Body of pancreas (tissue), 4 donors: ENCODE measurements at regions not wholly inside any gene's neighbourhood (a gene's known extent, or its start where the extent isn't known, plus 50 kb on each side); places are given as distances from the start of the nearest gene placed in this dataset.

ENCODE experiments used
- ATAC-seq: fragments of 150-250 bp; one replicate; pipeline ENCODE4 v1.9.1; 2016
- DNase-seq, 4 donors: peaks; one replicate each; pipeline ENCODE4 v3.0.0-alpha.2; 2019
- H3K27ac ChIP-seq, 4 donors: fragments of 200-600 bp; sonication (generic); 1 replicate in 3 of 4; 2 replicates in 1 of 4; pipeline versions ENCODE4 v1.5.1 to v1.6.1; 2016 to 2019; ENCODE audit warnings: mild to moderate bottlenecking in 1 of 4, mixed read lengths in 1 of 4, moderate library complexity in 1 of 4
- H3K27me3 ChIP-seq, 2 donors: fragments of 200-600 bp; sonication (generic); one replicate each; pipeline ENCODE4 v1.6.0; 2016; ENCODE audit warnings: mild to moderate bottlenecking in 1 of 2
- H3K36me3 ChIP-seq, 2 donors: fragments of 200-600 bp; sonication (generic); replicated peaks in 1 of 2; 2 replicates each; pipeline ENCODE4 v1.5.1; 2016; ENCODE audit warnings: low read depth in 2 of 2; ENCODE audit not compliant: insufficient read depth in 1 of 2
- H3K4me1 ChIP-seq: fragments of 200-600 bp; sonication (generic); one replicate; pipeline ENCODE4 v1.6.0; 2016
- H3K4me3 ChIP-seq, 2 donors: fragments of 200-600 bp; sonication (generic); 1 replicate in 1 of 2; 2 replicates in 1 of 2; pipeline ENCODE4 v1.5.1; 2016 to 2019
- H3K9me3 ChIP-seq, 3 donors: fragments of 200-600 bp; sonication (generic); 1 replicate in 2 of 3; 2 replicates in 1 of 3; pipeline ENCODE4 v1.5.1; 2016
- POLR2A ChIP-seq, 3 donors: fragments of 450-650 bp; IDR thresholded peaks; one replicate each; pipeline ENCODE4 v1.6.1; 2016; ENCODE audit warnings: antibody characterized with exemption in 3 of 3, mild to moderate bottlenecking in 2 of 3
- WGBS, 2 donors: methylation state at CpG; one replicate each; pipeline ENCODE4 v1.1.5; 2017; 5-methylcytosine and 5-hydroxymethylcytosine counted together
- intact Hi-C: fragments of 100-400 bp; cut with DNase I; formaldehyde crosslinking; loops from one replicate; pipeline ENCODE4 v1.15.1; 2023
- TF ChIP-seq, protein P1 (sequence below), 7 experiments: fragments of 450-650 bp in 4 of 7; fragments of 200-600 bp in 3 of 7; sonication (generic) in 3 of 7; IDR thresholded peaks; one replicate each; pipeline ENCODE4 v1.5.1; 2016 to 2019; ENCODE audit warnings: antibody characterized with exemption in 7 of 7

GRCh38 chr3:34868935-34869334 is 770.4 kb upstream of the ARPP21 start:
- 39 to 55% methylated on average over 1 of the region's 1 CpG for WGBS, 2 donors
- Histone ChIP-seq H3K9me3 (no peaks in the 10 kb centered on the region), H3K4me3 (no peak overlapping the region), H3K27me3 (no peaks in the 10 kb centered on the region), H3K27ac (no peak overlapping the region), H3K4me1 (no peaks in the 10 kb centered on the region), H3K36me3 (no peaks in the 10 kb centered on the region)
- ATAC-seq (no peak), DNase-seq (no peak)
- intact Hi-C loops: no loop called here
- TF ChIP-seq POLR2A (IDR thresholded peaks at IDR 0.05): no peak
- TF ChIP-seq, protein P1, sequence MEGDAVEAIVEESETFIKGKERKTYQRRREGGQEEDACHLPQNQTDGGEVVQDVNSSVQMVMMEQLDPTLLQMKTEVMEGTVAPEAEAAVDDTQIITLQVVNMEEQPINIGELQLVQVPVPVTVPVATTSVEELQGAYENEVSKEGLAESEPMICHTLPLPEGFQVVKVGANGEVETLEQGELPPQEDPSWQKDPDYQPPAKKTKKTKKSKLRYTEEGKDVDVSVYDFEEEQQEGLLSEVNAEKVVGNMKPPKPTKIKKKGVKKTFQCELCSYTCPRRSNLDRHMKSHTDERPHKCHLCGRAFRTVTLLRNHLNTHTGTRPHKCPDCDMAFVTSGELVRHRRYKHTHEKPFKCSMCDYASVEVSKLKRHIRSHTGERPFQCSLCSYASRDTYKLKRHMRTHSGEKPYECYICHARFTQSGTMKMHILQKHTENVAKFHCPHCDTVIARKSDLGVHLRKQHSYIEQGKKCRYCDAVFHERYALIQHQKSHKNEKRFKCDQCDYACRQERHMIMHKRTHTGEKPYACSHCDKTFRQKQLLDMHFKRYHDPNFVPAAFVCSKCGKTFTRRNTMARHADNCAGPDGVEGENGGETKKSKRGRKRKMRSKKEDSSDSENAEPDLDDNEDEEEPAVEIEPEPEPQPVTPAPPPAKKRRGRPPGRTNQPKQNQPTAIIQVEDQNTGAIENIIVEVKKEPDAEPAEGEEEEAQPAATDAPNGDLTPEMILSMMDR (IDR thresholded peaks at IDR 0.05): no peak

- H3K36me3 ChIP-seq: no peaks in the 10 kb centered on the region
- WGBS, 2 donors: 76 to 86% methylated on average over 1 of the region's 1 CpG
- ATAC-seq: no peak
- H3K9me3 ChIP-seq: no peaks in the 10 kb centered on the region
- TF ChIP-seq POLR2A (IDR thresholded peaks at IDR 0.05): no peak
- TF ChIP-seq, protein P1 (IDR thresholded peaks at IDR 0.05): no peak
- intact Hi-C loops: no loop called here
- no peak overlapping the region for H3K4me3 ChIP-seq
- DNase-seq: no peak
- H3K27ac ChIP-seq: no peak overlapping the region
- H3K27me3 ChIP-seq: no peaks in the 10 kb centered on the region
- no peaks in the 10 kb centered on the region for H3K4me1 ChIP-seq
Observed at GRCh38 chr3:34869696-34870095, 769.6 kb upstream of the ARPP21 start.

DNA sequence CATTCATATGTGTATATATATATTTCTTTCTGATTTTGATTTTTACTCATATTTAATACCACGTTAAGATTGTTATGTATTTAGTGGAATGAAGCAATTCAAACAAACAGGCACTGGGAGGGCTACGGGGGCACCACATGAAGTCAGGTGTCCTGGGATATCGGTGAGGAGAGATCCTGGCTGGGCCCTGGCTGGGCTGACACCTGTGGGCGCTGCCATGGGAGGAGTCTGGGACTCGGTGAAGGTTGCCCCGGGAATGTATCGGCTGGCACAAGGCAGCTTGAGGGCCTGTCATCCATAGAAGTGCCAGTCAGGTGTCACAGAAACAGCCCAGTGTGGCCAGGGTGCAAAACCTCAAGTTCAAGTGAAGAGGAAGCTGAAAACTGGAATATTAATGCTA is 766.9 kb upstream of the ARPP21 start:
- H3K4me1 ChIP-seq: no peaks in the 10 kb centered on the region
- H3K9me3 ChIP-seq: no peaks in the 10 kb centered on the region
- intact Hi-C loops: no loop called here
- no peak for TF ChIP-seq POLR2A (IDR thresholded peaks at IDR 0.05)
- TF ChIP-seq, protein P1 (IDR thresholded peaks at IDR 0.05): no peak
- WGBS, 2 donors: 74 to 79% methylated on average over 7 of the region's 7 CpGs
- H3K27me3 ChIP-seq: no peaks in the 10 kb centered on the region
- no peak for DNase-seq
- H3K36me3 ChIP-seq: no peaks in the 10 kb centered on the region
- no peak overlapping the region for H3K4me3 ChIP-seq
- ATAC-seq: no peak
- H3K27ac ChIP-seq: no peak overlapping the region

GRCh38 chr3:34876997-34877396 is 762.3 kb upstream of the ARPP21 start:
- no peak for ATAC-seq
- TF ChIP-seq, protein P1 (IDR thresholded peaks at IDR 0.05): no peak
- no peak for TF ChIP-seq POLR2A (IDR thresholded peaks at IDR 0.05)

DNA sequence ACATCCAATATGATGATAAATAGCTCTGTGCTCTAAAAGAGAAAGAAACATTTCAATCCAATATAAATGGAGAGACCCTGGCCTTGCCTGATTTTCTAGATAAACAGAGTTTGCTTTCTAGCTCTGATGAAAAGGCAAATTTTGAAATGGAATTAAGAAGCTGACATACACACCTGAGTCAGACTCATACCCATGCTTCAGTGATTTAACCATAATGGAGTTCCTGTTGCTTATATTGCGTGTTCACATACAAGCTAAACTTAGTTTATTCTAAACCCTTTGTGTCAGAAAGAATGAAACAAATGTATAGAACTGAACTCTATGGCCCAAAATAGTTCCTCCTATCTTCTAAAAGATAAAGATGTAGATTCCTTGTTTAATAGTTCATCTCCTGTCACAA is 760.8 kb upstream of the ARPP21 start:
- 78 to 84% methylated on average over 1 of the region's 1 CpG for WGBS, 2 donors
- no peak overlapping the region for H3K27ac ChIP-seq
- H3K36me3 ChIP-seq: no peaks in the 10 kb centered on the region
- intact Hi-C loops: no loop called here
- no peaks in the 10 kb centered on the region for H3K9me3 ChIP-seq
- no peak overlapping the region for H3K4me3 ChIP-seq
- H3K4me1 ChIP-seq: no peaks in the 10 kb centered on the region
- TF ChIP-seq, protein P1 (IDR thresholded peaks at IDR 0.05): no peak
- no peaks in the 10 kb centered on the region for H3K27me3 ChIP-seq
- DNase-seq (no peak), ATAC-seq (no peak)

More at GRCh38 chr3:34876997-34877396, 762.3 kb upstream of the ARPP21 start:
- Histone ChIP-seq H3K27me3 (no peaks in the 10 kb centered on the region), H3K27ac (no peak overlapping the region), H3K4me1 (no peaks in the 10 kb centered on the region), H3K9me3 (no peaks in the 10 kb centered on the region), H3K36me3 (no peaks in the 10 kb centered on the region), H3K4me3 (no peak overlapping the region)
- intact Hi-C loops: no loop called here
- DNase-seq: no peak
